IPS DF 6.9 (cell line): ENCODE measurements at regions not wholly inside any gene's neighbourhood (a gene's known extent, or its start where the extent isn't known, plus 50 kb on each side); places are given as distances from the start of the nearest gene placed in this dataset.
"Not testable (repeated sequence)": the region's sequence is repeated elsewhere in the genome, so short reads cannot be mapped to it uniquely, and the experiment has no call there.

ENCODE experiments used
- DNase-seq: peaks from one replicate; pipeline ENCODE4 v3.0.0-alpha.2; 2013; ENCODE audit warnings: low read depth, low spot score
- H3K27ac ChIP-seq: one replicate; pipeline ENCODE4 v1.5.1; 2013; ENCODE audit warnings: low read length, control low read depth
- H3K27me3 ChIP-seq: 2 replicates; pipeline ENCODE4 v1.6.1; 2013; ENCODE audit warnings: mild to moderate bottlenecking, low read length; ENCODE audit not compliant: control insufficient read depth, insufficient read depth
- H3K36me3 ChIP-seq: 2 replicates; pipeline ENCODE4 v1.6.1; 2013; ENCODE audit warnings: low read length; ENCODE audit not compliant: control insufficient read depth, insufficient read depth
- H3K4me1 ChIP-seq: 2 replicates; pipeline ENCODE4 v1.6.1; 2013; ENCODE audit warnings: low read length; ENCODE audit not compliant: control insufficient read depth, insufficient read depth
- H3K4me3 ChIP-seq: 2 replicates; pipeline ENCODE4 v1.5.1; 2013; ENCODE audit warnings: mild to moderate bottlenecking, low read length
- H3K9me3 ChIP-seq: 2 replicates; pipeline ENCODE4 v1.6.1; 2013; ENCODE audit warnings: low read length, inconsistent platforms; ENCODE audit not compliant: control insufficient read depth, insufficient read depth
- WGBS: extraction: QIAGEN DNeasy Blood & Tissue Kit; methylation state at CpG from one replicate; pipeline ENCODE4 v1.1.7; 2013; ENCODE audit warnings: mixed read lengths, missing lambda C conversion rate; ENCODE audit not compliant: insufficient read length, insufficient coverage; 5-methylcytosine and 5-hydroxymethylcytosine counted together

DNA sequence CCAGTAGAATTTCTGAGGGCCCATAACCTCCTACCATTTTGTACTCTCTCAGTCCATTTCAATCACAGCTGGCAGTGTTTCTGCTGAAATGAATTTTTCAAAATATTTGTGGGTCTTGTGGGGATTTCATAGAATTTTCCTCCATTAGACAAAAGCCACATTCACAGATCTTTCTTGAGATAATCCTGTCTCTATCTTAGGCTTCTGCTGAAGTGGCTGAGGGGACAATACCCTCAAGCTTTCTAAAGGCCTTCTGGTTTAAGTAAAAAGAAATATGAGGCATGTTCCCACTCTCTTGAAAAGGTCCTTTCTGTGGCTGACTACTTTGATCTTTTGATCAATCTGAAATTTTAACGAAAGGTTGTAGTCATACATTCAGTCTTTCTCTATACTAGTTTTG, 1930.0 kb upstream of the AGA start:
- no peak for DNase-seq
- no CpG with 5 or more reads among the region's 1 CpG for WGBS
- H3K27me3 ChIP-seq, result no peaks in the 10 kb centered on the region
- H3K4me3 ChIP-seq, result no peak overlapping the region
- H3K4me1 ChIP-seq, result no peaks in the 10 kb centered on the region
- no peaks in the 10 kb centered on the region for H3K9me3 ChIP-seq
- no peaks in the 10 kb centered on the region for H3K36me3 ChIP-seq
- no peak overlapping the region for H3K27ac ChIP-seq

DNA sequence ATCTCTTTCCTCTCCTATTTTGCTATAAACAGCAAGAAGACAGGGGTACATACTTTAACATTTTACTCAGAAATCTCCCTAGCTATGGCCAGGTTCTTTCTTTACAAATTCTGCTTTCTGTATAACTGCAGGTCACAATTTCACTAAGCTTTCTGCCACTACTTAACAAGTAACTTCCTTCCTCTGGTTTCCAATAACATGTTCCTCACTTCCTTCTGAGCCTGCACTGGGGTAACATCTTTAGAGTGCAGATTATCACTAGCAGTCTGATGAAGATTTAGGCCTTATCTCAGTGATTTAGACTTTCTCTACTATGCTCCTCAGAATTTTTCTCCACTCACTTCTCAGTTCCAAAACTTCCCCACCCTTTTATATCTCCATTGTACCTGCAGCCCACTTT, 1930.5 kb upstream of the AGA start:
- H3K4me1 ChIP-seq, result no peaks in the 10 kb centered on the region
- H3K36me3 ChIP-seq, result no peaks in the 10 kb centered on the region
- H3K27me3 ChIP-seq, result no peaks in the 10 kb centered on the region
- H3K4me3 ChIP-seq, result no peak overlapping the region
- no peaks in the 10 kb centered on the region for H3K9me3 ChIP-seq
- DNase-seq, result no peak
- no peak overlapping the region for H3K27ac ChIP-seq

DNA sequence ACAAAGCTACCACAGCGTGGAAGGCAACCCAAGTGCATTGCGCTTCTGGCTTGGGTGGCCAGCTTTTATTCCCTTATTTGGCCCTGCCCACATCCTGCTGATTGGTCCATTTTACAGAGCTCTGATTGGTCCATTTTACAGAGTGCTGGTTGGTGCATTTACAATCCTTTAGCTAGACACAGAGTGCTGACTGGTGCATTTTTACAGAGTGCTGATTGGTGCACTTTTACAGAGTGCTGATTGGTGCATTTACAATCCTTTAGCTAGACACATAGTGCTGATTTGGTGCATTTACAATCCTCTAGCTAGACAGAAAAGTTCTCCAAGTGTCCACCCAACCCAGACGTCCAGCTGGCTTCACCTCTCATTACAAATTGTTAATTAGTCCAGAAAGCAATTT, 1936.6 kb upstream of the AGA start:
- not testable (repeated sequence) for H3K4me1 ChIP-seq, H3K4me3 ChIP-seq, H3K27me3 ChIP-seq, H3K27ac ChIP-seq, H3K9me3 ChIP-seq, DNase-seq, H3K36me3 ChIP-seq
- WGBS, result no CpG with 5 or more reads among the region's 3 CpGs

DNA sequence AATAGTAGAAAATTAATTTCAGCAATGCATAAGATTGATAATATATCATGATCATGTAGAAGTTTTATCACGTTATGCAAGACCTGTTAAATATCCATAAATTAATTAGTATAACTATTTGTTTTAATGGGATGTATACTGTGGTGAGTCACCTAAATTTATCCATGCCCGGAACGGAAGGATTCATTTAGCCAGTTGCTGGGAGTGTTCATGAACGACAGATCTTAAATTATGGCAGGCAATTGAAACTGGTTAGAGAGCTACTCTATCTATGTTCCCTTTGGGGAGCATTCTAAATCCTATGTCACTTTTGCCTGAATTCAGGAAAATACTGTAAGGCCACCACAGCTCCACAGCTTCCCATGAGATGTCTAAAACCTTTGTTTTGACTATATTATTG, 1950.5 kb upstream of the AGA start:
- no peak for DNase-seq
- no peaks in the 10 kb centered on the region for H3K9me3 ChIP-seq
- WGBS, result no CpG with 5 or more reads among the region's 4 CpGs

DNA sequence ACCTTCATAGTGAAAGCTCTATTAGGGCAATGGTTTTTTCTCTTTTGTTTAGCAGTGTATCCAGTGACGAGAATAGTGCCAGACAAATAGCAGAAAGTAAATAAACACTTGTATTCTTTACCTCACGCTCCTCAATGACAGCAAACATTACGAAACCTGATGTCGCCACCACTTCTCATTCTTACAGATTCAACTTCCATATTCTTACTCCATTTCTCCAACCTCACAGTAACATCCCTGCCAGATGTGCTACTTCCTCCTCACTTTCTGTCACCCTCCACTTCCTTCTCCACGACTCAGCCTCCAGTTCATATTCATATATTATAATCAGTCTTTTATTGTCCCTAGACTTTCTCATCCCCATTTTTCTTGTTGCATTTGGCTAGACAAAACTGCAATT, 1956.2 kb upstream of the AGA start:
- H3K27me3 ChIP-seq, result no peaks in the 10 kb centered on the region
- H3K9me3 ChIP-seq, result no peaks in the 10 kb centered on the region
- no peaks in the 10 kb centered on the region for H3K36me3 ChIP-seq
- no peak overlapping the region for H3K4me3 ChIP-seq
- DNase-seq, result no peak
- H3K27ac ChIP-seq, result no peak overlapping the region
- WGBS, result 100% methylated on average over 2 of the region's 5 CpGs
- no peaks in the 10 kb centered on the region for H3K4me1 ChIP-seq

More for the DNA sequence above, 1950.5 kb upstream of the AGA start:
- Histone ChIP-seq H3K27me3 (no peaks in the 10 kb centered on the region), H3K4me1 (no peaks in the 10 kb centered on the region), H3K27ac (no peak overlapping the region), H3K36me3 (no peaks in the 10 kb centered on the region), H3K4me3 (no peak overlapping the region)

DNA sequence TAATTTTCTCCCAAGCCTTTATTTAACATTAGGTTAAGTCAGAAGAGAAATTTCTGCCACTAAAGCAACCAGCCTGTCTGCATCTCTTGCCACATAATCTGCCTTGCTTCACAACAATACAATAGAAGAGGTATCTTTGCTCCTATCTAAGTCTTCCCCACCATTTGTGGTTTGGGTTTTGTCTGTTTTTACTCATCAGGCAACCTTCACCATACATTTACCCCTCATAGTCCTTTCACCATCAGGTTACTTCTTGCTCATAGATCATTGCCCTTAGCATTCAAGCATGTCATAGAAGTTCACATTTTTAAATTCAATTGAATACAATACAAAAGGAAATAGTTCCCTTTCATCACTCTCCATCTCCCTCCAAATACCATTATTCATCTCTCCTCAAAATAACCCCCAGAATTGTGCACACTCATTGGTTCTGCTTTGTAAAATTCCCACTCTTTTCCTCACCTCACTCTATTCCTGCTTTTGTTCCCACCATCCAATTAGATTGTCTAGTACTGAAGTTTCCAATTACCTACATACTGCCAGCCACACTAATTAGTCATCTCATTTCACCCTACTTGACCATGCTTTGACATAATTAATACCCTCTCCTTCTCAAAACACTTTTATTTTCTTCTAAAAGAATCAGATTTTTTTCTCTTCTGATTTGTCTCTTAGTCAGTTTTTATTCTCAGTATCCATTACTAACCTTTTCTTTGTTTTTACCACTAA, 1957.0 kb upstream of the AGA start:
- Histone ChIP-seq H3K4me1 (no peaks in the 10 kb centered on the region), H3K27ac (no peak overlapping the region), H3K27me3 (no peaks in the 10 kb centered on the region), H3K4me3 (no peak overlapping the region), H3K36me3 (no peaks in the 10 kb centered on the region), H3K9me3 (no peaks in the 10 kb centered on the region)
- DNase-seq, result no peak

DNA sequence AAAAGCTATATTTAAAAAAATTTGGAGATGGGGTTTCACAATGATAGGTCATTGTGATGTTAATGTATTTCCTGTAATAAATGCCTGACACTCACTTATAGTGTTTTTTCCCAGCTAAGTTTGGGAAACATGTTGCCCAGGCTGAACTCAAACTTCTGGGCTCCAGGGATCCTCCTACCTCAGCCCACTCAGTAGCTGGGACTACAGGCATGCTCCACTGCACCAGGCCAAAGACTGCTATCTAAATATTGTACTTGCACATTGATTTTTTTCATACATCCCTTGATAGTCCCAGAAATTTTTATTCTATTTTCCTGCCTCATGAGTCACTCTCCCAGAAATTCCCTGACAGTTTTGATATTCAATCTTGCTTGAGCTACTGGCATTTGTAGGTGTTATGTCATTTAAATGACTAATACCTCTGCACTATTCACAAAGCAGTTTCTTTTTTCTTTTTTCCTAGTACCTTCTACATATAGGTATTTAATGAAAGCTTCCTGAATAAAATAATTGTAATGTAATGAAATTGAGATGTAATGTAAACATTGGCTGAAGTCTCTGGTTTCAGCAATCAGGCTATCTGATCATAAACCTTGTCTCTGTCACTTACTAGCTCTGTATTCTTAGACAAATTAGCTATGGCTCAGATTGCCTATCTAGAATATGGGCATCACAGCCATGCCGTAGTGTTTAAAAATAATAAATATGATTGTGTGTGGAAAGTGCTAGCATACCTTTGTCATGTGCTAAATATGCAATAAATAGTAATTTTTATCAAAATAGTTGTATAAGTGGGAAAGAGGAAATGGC, 1973.0 kb upstream of the AGA start:
- Histone ChIP-seq H3K36me3 (no peaks in the 10 kb centered on the region), H3K9me3 (no peaks in the 10 kb centered on the region), H3K27ac (no peak overlapping the region), H3K4me1 (no peaks in the 10 kb centered on the region), H3K27me3 (no peaks in the 10 kb centered on the region), H3K4me3 (no peak overlapping the region)
- DNase-seq, result no peak
- no CpG with 5 or more reads among the region's 1 CpG for WGBS

DNA sequence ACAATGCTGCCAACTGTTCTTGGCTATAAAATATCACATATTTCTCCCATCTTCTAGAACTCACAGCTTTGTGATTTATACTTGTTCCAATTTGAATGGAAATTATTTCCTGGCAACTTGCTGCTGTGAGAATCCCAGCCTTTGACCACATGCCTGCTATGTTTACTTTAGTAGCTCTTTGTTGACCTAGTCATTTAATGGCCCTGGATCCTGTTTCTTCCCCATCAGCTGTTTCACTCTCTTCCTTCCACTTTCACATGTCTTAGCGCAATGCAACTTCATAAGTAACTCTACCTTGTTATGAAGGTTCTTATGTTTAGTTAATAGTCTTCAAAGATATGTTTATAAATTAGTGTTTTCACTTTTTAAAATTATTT, 1973.6 kb upstream of the AGA start:
- no peaks in the 10 kb centered on the region for H3K4me1 ChIP-seq
- H3K4me3 ChIP-seq, result no peak overlapping the region
- no peak overlapping the region for H3K27ac ChIP-seq
- H3K36me3 ChIP-seq, result no peaks in the 10 kb centered on the region
- no CpG with 5 or more reads among the region's 1 CpG for WGBS
- H3K27me3 ChIP-seq, result no peaks in the 10 kb centered on the region
- no peaks in the 10 kb centered on the region for H3K9me3 ChIP-seq
- no peak for DNase-seq

DNA sequence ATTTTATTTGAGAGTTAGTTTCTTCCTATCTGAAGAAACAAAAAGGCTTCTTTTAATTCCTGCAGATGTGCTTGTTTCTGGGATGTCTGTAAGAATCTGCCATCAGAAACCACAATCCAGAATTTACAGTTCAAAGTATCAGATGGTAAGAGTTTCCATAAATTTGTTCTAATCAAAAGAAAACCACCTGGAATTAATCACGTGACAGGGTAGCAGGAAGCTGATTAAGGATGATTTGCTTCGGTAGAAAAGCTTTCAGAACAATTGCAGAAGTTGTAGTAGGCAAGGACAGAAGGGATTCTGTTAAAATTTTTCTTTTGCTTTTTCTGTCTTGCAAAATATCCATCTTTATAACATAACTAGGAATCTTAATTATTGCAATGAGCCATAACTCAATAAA, 1975.1 kb upstream of the AGA start:
- Histone ChIP-seq H3K27ac (no peak overlapping the region), H3K36me3 (no peaks in the 10 kb centered on the region), H3K9me3 (no peaks in the 10 kb centered on the region), H3K4me3 (no peak overlapping the region), H3K27me3 (no peaks in the 10 kb centered on the region), H3K4me1 (no peaks in the 10 kb centered on the region)
- no CpG with 5 or more reads among the region's 2 CpGs for WGBS
- no peak for DNase-seq

DNA sequence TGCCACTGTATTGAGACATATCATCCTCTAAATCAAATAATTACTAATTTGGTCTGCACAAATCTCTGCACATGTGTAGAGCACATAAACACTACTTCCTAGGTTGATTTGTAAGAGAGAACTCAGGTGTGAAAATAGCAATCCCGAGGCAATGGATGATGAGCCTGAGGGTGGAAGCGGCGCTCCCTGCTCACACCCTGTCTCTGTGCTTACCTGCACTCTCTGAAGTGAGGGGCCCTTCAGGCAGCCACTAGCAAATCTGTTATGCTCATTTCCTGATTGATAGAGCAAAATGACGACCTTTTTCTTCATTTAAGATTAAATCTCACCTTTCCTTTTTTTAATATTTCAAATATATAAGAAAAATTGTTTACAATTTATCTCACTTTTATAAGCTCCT, 1995.7 kb upstream of the AGA start:
- peaks cover 1% of the 10 kb centered on the region; the same call in 1 of the 2 replicates for H3K27me3 ChIP-seq
- no peak overlapping the region for H3K27ac ChIP-seq
- no peak overlapping the region for H3K4me3 ChIP-seq
- H3K4me1 ChIP-seq, result peaks cover 3% of the 10 kb centered on the region; the same call in 1 of the 2 replicates
- no peaks in the 10 kb centered on the region for H3K36me3 ChIP-seq
- WGBS, result no CpG with 5 or more reads among the region's 4 CpGs
- no peak for DNase-seq
- no peaks in the 10 kb centered on the region; the same call in 1 of the 2 replicates for H3K9me3 ChIP-seq

DNA sequence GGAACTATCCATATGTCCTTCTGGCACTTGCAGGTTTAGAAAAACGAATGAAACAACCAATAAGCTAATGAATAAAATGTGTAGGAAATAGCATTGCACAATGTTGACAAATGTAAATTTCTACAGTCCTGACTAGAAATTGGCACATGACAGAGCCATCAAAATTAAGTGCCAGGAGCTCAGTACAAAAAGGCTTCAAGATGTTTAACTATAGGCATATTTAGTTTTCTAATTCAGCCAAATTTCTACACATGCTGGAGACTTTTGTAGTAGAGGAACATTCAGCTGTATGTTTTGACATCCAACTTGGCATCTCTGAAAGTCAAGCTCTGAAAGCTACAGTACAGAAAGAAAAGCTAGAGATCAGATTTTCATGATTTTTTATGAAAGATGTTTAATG, 1999.4 kb upstream of the AGA start:
- peaks cover 3% of the 10 kb centered on the region; the same call in 1 of the 2 replicates for H3K4me1 ChIP-seq
- no peak overlapping the region for H3K4me3 ChIP-seq
- no peaks in the 10 kb centered on the region for H3K9me3 ChIP-seq
- peaks cover 1% of the 10 kb centered on the region; the same call in 1 of the 2 replicates for H3K27me3 ChIP-seq
- H3K27ac ChIP-seq, result no peak overlapping the region
- no CpG with 5 or more reads among the region's 1 CpG for WGBS
- no peak for DNase-seq
- no peaks in the 10 kb centered on the region for H3K36me3 ChIP-seq
